Activated CD4-positive, CD25-positive, alpha-beta regulatory T cell (primary cell): ENCODE measurements at regions not wholly inside any gene's neighbourhood (a gene's known extent, or its start where the extent isn't known, plus 50 kb on each side); places are given as distances from the start of the nearest gene placed in this dataset.
"Not testable (repeated sequence)": the region's sequence is repeated elsewhere in the genome, so short reads cannot be mapped to it uniquely, and the experiment has no call there.

Experiments
- DNase-seq, 4 experiments: peaks; one replicate each; lab custom pipeline; 2025; lab: John Stamatoyannopoulos, UW

DNA sequence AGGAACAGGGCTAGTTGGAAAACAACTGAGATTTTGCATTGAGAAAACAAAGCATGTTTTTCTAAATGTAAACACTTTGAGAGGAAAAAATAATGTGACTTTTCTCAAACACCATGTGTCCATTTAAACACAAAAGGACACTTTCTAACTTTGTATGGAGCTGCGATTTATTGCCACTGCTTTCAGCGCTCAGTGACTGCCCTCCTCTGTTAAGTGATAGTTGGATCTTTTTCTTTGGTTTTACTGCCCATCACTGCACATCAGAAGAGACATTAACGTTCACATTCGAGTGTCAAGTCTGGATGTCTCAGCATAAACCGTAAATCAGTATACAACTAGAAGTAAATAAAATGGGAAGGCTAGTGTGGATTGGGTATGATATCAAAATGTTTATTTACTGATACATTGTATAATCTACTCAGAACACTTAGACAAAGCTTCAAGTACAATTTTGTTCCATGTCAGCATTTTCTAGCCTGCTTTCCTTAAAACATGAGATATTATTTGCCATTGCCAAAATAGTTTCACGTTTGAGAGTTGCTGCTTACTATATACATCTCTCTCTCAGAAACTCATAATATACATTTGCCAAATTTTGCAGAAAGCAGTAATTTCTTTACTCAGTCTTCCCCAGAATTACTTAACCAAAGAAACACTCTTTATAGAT lies 237.6 kb downstream of the IKZF2 start:
- no peak for DNase-seq

DNA sequence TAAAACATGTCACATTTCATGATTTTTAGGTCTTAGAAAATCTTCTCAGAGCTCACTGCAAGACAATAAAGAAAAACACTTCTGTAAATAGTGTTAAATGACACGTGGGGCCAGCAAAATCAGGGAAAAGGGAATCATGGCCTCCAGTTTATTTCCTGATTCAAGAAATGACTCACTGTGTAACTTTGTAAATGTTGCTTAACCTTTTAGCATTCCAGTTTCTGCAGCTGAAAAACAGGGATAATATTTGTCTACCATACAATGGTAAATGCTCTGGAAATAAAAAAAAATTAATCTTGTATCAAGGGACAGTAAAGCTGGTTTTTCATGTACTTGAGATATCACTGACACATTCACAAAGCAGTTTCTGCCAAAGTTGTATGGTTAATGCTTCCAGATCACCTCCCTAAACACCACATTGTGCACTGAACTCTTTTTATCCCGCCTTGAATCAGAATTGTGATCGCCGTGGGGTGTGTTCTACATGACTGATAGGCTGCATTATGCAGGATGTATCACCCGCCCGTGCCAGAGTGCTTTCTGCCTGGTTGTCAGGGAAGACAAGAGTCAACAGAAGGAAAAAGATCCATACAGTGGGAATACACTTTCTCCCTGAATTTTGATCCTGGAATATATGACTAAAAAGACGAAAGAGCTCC lies 238.8 kb downstream of the IKZF2 start:
- DNase-seq, result no peak

- no peak for DNase-seq
These were observed 240.4 kb downstream of the IKZF2 start for GRCh38 chr2:212911011-212911410.

DNA sequence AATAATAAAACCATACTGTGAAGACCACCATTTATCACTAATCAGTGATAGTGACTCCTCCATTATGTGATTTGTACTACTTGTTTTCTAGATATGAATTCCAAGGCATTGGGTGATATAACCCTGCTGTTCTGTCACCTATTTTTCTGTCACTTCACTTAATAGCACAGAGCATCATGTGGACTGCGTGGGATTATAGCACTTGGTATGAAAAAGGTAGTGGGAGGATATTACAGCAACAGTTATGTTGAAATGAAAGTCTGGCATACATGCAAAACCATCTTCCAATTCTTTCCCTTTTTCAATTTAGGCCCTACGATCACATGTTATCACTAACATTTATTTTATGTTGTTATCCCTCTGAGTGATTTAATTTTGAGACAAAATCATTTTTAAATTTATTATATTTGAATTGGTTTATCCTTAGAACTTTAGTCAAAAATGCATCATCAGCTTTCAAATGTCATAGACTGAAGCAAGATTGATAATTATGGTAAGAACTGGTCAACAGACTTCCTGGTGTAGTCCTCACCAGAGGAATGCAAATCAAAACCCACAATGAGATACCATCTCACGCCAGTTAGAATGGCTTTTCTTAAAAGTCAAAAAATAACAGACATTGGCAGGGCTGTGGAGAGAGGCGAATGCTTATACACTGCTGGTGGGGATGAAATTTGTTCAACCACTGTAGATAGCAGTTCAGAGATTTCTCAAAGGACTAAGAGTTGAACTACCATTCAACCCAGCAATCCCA lies 242.6 kb downstream of the IKZF2 start:
- no peak for DNase-seq

DNA sequence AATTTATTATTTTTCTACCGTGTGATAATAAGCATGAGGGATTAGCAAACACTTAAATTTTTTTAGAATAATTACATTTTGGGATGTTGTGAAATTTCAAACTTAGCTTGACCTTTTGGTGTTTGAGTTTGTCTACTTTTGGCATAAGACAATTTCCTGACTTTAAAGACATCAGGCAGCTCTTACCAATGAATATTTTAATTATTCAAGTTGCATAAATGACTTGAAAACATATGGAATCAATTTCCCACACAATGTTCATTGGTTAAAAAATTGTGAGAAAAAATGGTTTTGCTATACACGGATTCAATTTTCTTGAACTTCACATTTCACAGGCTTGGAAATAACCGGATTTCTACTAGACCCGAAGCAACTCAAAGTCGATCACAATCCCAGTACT lies 243.4 kb downstream of the IKZF2 start:
- DNase-seq, result no peak

GRCh38 chr2:212906620-212907019 lies 244.8 kb downstream of the IKZF2 start:
- DNase-seq, result no peak

- no peak for DNase-seq
These were observed 245.7 kb downstream of the IKZF2 start for GRCh38 chr2:212905640-212906201.

GRCh38 chr2:212904646-212905045 lies 246.8 kb downstream of the IKZF2 start:
- DNase-seq, result no peak

DNA sequence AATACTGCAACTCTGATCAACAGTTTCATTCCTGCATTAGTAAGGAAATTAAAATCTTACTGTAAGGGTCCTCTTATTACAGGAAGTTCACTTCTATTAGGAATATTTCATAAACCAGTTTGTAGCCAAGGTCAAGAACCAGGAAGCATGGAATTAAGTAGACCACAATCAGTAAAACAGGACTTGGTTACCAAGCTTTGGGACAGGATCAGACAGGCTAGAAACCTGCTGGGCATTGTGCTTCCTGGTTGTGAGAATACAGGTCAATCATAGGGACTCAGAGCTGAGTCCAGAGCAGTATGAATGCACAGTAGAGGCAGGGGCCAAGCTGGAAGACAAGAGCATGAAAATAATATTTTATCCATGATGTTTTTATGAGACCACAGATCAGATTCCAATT lies 248.0 kb downstream of the IKZF2 start:
- no peak for DNase-seq

- DNase-seq, result no peak
These were observed 249.0 kb downstream of the IKZF2 start for GRCh38 chr2:212902421-212902820.

DNA sequence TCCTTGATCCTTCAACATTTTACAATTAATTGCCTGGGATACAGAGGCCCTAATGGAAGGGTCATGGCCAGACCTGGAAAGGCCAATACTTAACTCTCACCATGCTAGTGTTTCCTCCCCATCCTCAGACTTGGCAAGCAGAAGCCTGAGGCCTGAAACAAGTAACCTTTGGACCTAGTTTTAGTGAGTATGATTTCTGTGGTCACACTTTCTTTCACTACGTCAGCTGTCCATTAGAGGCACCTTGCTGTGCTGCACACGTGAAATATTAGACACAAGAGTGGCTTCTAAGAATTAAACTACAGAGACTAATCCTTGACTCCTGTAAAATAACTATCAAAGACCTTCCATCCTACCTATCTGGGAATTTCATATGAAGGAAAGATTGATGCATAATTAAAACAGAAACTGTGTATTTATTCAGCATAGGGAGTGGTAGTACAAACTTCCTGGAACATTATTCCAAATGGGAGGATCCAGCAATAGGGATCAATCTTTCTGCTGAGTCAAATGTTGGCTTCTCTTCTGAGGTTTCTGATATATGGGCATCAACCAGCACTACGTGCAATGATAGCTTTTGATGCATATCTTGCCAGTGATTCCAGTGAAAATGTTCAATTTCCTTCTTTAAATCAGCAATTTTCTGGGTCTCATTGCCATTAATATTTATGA lies 249.7 kb downstream of the IKZF2 start:
- DNase-seq, result no peak

- DNase-seq, result no peak
These were observed 250.7 kb downstream of the IKZF2 start for GRCh38 chr2:212900715-212901114.

DNA sequence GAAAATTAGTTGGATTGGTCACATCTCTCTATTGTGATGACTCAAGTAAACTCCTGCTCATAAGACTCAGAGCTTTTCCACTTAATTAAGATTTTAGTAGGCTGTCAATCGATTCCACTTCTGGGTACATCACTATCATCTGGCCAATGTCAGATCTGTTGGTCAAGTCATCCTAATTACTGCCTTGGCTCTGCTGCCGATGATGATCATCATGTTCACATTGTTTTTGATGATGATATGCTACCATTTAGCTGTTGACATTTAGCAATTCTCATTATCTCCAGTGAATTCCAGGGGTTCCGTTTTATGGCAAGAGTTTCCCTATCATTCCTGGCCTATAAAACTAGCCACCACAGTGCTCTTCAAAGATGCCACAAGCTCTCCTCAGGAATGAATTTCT lies 253.4 kb downstream of the IKZF2 start:
- DNase-seq, result no peak

GRCh38 chr2:212897296-212897695 lies 254.1 kb downstream of the IKZF2 start:
- DNase-seq, result no peak

DNA sequence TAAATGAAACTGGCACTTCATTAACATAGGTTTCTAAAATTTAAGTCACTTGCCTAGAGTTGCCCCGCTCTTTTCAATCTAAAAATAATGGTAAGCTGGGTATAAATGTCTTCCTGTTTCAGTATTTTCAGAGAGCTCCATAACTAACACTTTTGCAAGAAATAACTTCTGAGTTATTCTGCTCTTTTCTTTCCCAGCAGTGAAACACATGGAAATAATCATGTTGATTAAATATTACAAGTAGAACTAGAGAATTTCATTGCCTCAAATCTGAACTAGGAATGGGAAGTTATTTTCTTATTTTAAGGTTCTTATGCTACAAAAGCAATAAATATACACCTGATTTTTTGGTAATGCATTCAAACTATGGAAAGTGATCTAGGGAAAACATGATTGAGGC lies 257.4 kb downstream of the IKZF2 start:
- no peak for DNase-seq

GRCh38 chr2:212893216-212893615 lies 258.2 kb downstream of the IKZF2 start:
- no peak for DNase-seq

DNA sequence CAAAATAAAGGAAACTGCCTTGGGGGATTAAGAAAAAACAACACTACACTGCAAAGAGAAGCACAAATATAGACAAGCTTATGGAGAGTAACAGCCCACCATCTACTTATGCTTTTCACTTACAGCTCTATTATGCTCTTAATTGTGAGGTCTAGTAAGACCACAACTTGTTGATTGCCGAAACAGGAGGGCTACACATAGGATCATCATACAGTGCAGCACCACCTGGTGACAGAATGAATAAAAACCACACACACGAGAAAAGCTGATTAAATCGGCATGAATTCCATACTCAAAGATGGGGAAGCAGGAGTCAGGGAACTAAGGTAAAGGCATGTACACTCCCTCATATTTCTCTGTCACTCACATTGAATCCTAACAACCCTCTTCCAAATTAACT lies 259.2 kb downstream of the IKZF2 start:
- no peak for DNase-seq

- DNase-seq, result no peak
These were observed 259.8 kb downstream of the IKZF2 start for GRCh38 chr2:212891580-212891979.

DNA sequence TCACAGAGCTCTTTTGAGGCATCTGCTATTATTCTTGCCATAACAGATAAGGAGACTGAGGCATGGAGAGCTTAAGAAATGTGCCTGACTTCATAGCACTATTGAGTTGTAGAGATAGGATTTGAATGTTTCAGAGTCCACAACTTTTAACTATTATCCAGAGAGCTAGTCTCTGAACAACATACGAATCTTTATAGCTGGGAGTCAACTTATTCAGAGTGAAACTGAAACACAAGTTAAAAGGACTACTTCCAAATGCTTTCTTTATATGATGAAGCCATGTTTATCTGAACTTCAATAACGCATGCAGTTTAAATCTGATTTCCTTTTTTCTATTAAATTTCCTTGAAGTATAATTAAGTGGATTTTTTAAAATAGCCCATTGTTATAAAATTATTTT lies 268.8 kb downstream of the IKZF2 start:
- no peak for DNase-seq

GRCh38 chr2:212876556-212876955 lies 274.9 kb downstream of the IKZF2 start:
- not testable (repeated sequence) for DNase-seq

- not testable (repeated sequence) for DNase-seq
These were observed 275.5 kb downstream of the IKZF2 start for GRCh38 chr2:212875950-212876349.

GRCh38 chr2:212873256-212873655 lies 278.2 kb downstream of the IKZF2 start:
- DNase-seq, result no peak
